HepG2 (cell line): ENCODE measurements at regions not wholly inside any gene's neighbourhood (a gene's known extent, or its start where the extent isn't known, plus 50 kb on each side); places are given as distances from the start of the nearest gene placed in this dataset.

Experiments used
- ATAC-seq: fragments of 200-7000 bp; cut with Tn5 transposase; 3 replicates; pipeline ENCODE4 v1.9.1; 2020; ENCODE audit warnings: mild to moderate bottlenecking, moderate library complexity
- BruUV-seq: library from RNA; stranded (reverse); fragments of 400-500 nt; replicated peaks from 2 replicates; lab custom pipeline; 2021; lab: Mats Ljungman, UMichigan
- CTCF ChIA-PET: fragments of 300-600 bp; formaldehyde crosslinking; extraction: SDS; loops from one replicate; lab custom pipeline; 2021; ENCODE audit warnings: low total read pairs, inconsistent platforms, low intra/inter-chr PET ratio; lab: Yijun Ruan, JAX
- POLR2A ChIA-PET: fragments of 350-600 bp; sonication (Branson Sonifier 250); formaldehyde crosslinking; loops from one replicate; lab custom pipeline; 2020; ENCODE audit warnings: antibody characterized with exemption, inconsistent platforms; lab: Yijun Ruan, JAX
- DNase-seq: peaks from one replicate; pipeline ENCODE4 v3.0.0-alpha.2; 2015; ENCODE audit warnings: low spot score
- FAIRE-seq: peaks from 3 replicates; lab custom pipeline; 2011; peaks lifted over from hg19 to GRCh38; lab: Jason Lieb, UNC
- H2AFZ ChIP-seq: one replicate; pipeline ENCODE4 v1.6.1; 2011; ENCODE audit warnings: low read length, inconsistent platforms
- H3K27ac ChIP-seq: fragments of 300-600 bp; 3 replicates; pipeline ENCODE4 v1.8.0; 2011; ENCODE audit warnings: mixed run types, mild to moderate bottlenecking, mixed read lengths, low read length, inconsistent platforms; ENCODE audit not compliant: insufficient read depth; ENCODE audit errors: extremely low read length
- H3K27me3 ChIP-seq, 2 experiments: fragments of 200-600 bp in 1 of 2; 2 replicates in 1 of 2; 3 replicates in 1 of 2; pipeline versions ENCODE4 v1.6.0 to v1.8.0; 2011; ENCODE audit warnings: low read length in 2 of 2, mild to moderate bottlenecking in 2 of 2, moderate library complexity in 2 of 2, inconsistent platforms in 1 of 2; ENCODE audit not compliant: insufficient read depth in 2 of 2, control insufficient read depth in 1 of 2
- H3K36me3 ChIP-seq, 2 experiments: fragments of 200-600 bp in 1 of 2; replicated peaks in 1 of 2; 2 replicates in 1 of 2; 3 replicates in 1 of 2; pipeline versions ENCODE4 v1.5.1 to v1.8.0; 2011; ENCODE audit warnings: low read length in 2 of 2, inconsistent platforms in 1 of 2; ENCODE audit not compliant: insufficient read depth in 2 of 2, control insufficient read depth in 1 of 2
- H3K4me1 ChIP-seq: 2 replicates; pipeline ENCODE4 v1.5.1; 2012; ENCODE audit warnings: low read length, inconsistent platforms; ENCODE audit not compliant: insufficient read depth
- H3K4me2 ChIP-seq: 2 replicates; pipeline ENCODE4 v1.6.0; 2011; ENCODE audit warnings: low read depth, low read length, inconsistent platforms
- H3K4me3 ChIP-seq, 3 experiments: fragments of 200-600 bp in 1 of 3; sonication (generic), shearing (Covaris generic) in 1 of 3; replicated peaks in 1 of 3; 2 replicates each; pipeline ENCODE4 v1.5.1; 2011 to 2016; ENCODE audit warnings: low read length in 3 of 3, inconsistent platforms in 2 of 3, low read depth in 2 of 3, mild to moderate bottlenecking in 2 of 3, control low read depth in 1 of 3, mixed read lengths in 1 of 3; ENCODE audit not compliant: insufficient read depth in 1 of 3
- H3K79me2 ChIP-seq: one replicate; pipeline ENCODE4 v1.6.1; 2011; ENCODE audit warnings: low read length, inconsistent platforms; ENCODE audit not compliant: insufficient read depth
- H3K9ac ChIP-seq: 2 replicates; pipeline ENCODE4 v1.6.0; 2011; ENCODE audit warnings: mild to moderate bottlenecking, low read depth, low read length, inconsistent platforms; ENCODE audit not compliant: insufficient read depth
- H3K9me3 ChIP-seq: 2 replicates; pipeline ENCODE4 v1.5.1; 2012; ENCODE audit warnings: mild to moderate bottlenecking, low read length
- H4K20me1 ChIP-seq: 2 replicates; pipeline ENCODE4 v1.6.0; 2011; ENCODE audit warnings: inconsistent platforms, mild to moderate bottlenecking, low read length, moderate library complexity; ENCODE audit not compliant: insufficient read depth
- BCL6 ChIP-seq: IDR thresholded peaks from 2 replicates; pipeline ENCODE4 v1.6.1; 2016; ENCODE audit warnings: missing genetic modification reagents, missing compliant biosample characterization
- DPF2 ChIP-seq: sonication (generic); formaldehyde crosslinking; IDR thresholded peaks from 2 replicates; pipeline ENCODE4 v1.4.0; 2020; ENCODE audit warnings: mild to moderate bottlenecking, low read depth, missing genetic modification reagents, borderline replicate concordance
- HIVEP1 ChIP-seq: sonication (generic); formaldehyde crosslinking; IDR thresholded peaks from 2 replicates; pipeline ENCODE4 v1.4.0; 2020; ENCODE audit warnings: mild to moderate bottlenecking, missing genetic modification reagents
- HNRNPUL1 ChIP-seq: fragments of 200-400 bp; formaldehyde crosslinking; IDR thresholded peaks from 2 replicates; pipeline ENCODE4 v1.6.1; 2017; ENCODE audit warnings: low read depth, mild to moderate bottlenecking, low read length, moderate library complexity
- ISL2 ChIP-seq: sonication (generic); formaldehyde crosslinking; IDR thresholded peaks from 2 replicates; pipeline ENCODE4 v1.5.0; 2020; ENCODE audit warnings: missing genetic modification reagents
- KLF6 ChIP-seq: IDR thresholded peaks from 2 replicates; pipeline ENCODE4 v1.8.0; 2016; ENCODE audit warnings: missing biosample characterization, missing genetic modification reagents
- POGZ ChIP-seq: sonication (generic); formaldehyde crosslinking; IDR thresholded peaks from 2 replicates; pipeline ENCODE4 v1.4.0; 2020; ENCODE audit warnings: mild to moderate bottlenecking, missing genetic modification reagents
- SAFB2 ChIP-seq: sonication (generic); formaldehyde crosslinking; IDR thresholded peaks from 2 replicates; pipeline ENCODE4 v1.5.1; 2020; ENCODE audit warnings: missing genetic modification reagents, low read depth, mild to moderate bottlenecking, borderline replicate concordance
- SNAPC5 ChIP-seq: sonication (generic); formaldehyde crosslinking; IDR thresholded peaks from 2 replicates; pipeline ENCODE4 v1.8.1; 2023; ENCODE audit warnings: mild to moderate bottlenecking, missing genetic modification reagents, borderline replicate concordance
- SP2 ChIP-seq: sonication (generic); formaldehyde crosslinking; IDR thresholded peaks from 2 replicates; pipeline ENCODE4 v1.5.1; 2020; ENCODE audit warnings: mild to moderate bottlenecking, missing genetic modification reagents
- TEF ChIP-seq: sonication (generic); formaldehyde crosslinking; IDR thresholded peaks from 2 replicates; pipeline ENCODE4 v1.5.0; 2020; ENCODE audit warnings: missing genetic modification reagents
- ZFY ChIP-seq: sonication (generic); formaldehyde crosslinking; IDR thresholded peaks from 2 replicates; pipeline ENCODE4 v1.4.0; 2020; ENCODE audit warnings: missing genetic modification reagents
- ZMAT3 ChIP-seq: sonication (generic); formaldehyde crosslinking; conservative IDR thresholded peaks from 2 replicates; pipeline ENCODE4 v1.7.0; 2021; ENCODE audit warnings: missing genetic modification reagents
- ZNF503 ChIP-seq: sonication (generic); formaldehyde crosslinking; IDR thresholded peaks from 2 replicates; pipeline ENCODE4 v1.4.0; 2020; ENCODE audit warnings: missing genetic modification reagents
- ZNF543 ChIP-seq: sonication (generic); formaldehyde crosslinking; IDR thresholded peaks from 2 replicates; pipeline ENCODE4 v1.4.0; 2020; ENCODE audit warnings: mild to moderate bottlenecking, missing genetic modification reagents
- ZNF562 ChIP-seq: sonication (generic); formaldehyde crosslinking; IDR thresholded peaks from 2 replicates; pipeline ENCODE4 v1.8.0; 2022; ENCODE audit warnings: missing genetic modification reagents, borderline replicate concordance
- ZNF574 ChIP-seq: sonication (generic); formaldehyde crosslinking; IDR thresholded peaks from 2 replicates; pipeline ENCODE4 v1.4.0; 2020; ENCODE audit warnings: missing genetic modification reagents
- ZNF740 ChIP-seq: sonication (generic); formaldehyde crosslinking; IDR thresholded peaks from 2 replicates; pipeline ENCODE4 v1.4.0; 2020; ENCODE audit warnings: missing genetic modification reagents
- ZNF777 ChIP-seq: sonication (generic); formaldehyde crosslinking; IDR thresholded peaks from 2 replicates; pipeline ENCODE4 v1.4.0; 2020; ENCODE audit warnings: missing genetic modification reagents
- WGBS: methylation state at CpG from one replicate; pipeline ENCODE4 v1.1.6; 2017; ENCODE audit warnings: low lambda C conversion rate; 5-methylcytosine and 5-hydroxymethylcytosine counted together
- in situ Hi-C: cut with HindIII; loops from 2 replicates; pipeline ENCODE4 v1.10.0; 2017; ENCODE audit warnings: low pct_unique_long_range_greater_than_20kb; ENCODE audit not compliant: extremely low pct_ligation_motif_present
- intact Hi-C: fragments of 100-400 bp; cut with micrococcal nuclease; formaldehyde crosslinking; loops from one replicate; pipeline ENCODE4 v1.10.0; 2022; ENCODE audit not compliant: unreplicated experiment

GRCh38 chr1:36669262-36669661 is 186.5 kb upstream of the CSF3R start (continued):
- no peak for TF ChIP-seq SAFB2 (CRISPR knock-in tag)

- Histone ChIP-seq H2AFZ (no peak overlapping the region), H3K36me3 (no peaks in the 10 kb centered on the region), H3K79me2 (no peaks in the 10 kb centered on the region), H3K27me3 (peaks cover 0 to 33% of the 10 kb centered on the region in 2 experiments; a peak in 3 of 5 replicates), H3K4me3 (no peak overlapping the region), H3K4me1 (no peaks in the 10 kb centered on the region), H3K9me3 (no peaks in the 10 kb centered on the region), H3K9ac (no peak overlapping the region), H3K27ac (no peak overlapping the region), H4K20me1 (no peaks in the 10 kb centered on the region), H3K4me2 (no peak overlapping the region)
- intact Hi-C loops: no loop called here
- 7% methylated on average over 4 of the region's 4 CpGs for WGBS
- no TSS peak for BruUV-seq
- ChIA-PET CTCF (no interaction called here), POLR2A (no interaction called here)
- no peak for ATAC-seq
- no peak for DNase-seq
- in situ Hi-C loops: no loop called here
- FAIRE-seq: no peak
- TF ChIP-seq ZNF543 (CRISPR knock-in tag) (no peak), SNAPC5 (no peak), ZNF574 (CRISPR knock-in tag) (no peak), ZNF562 (no peak), ZNF503 (no peak), ISL2 (CRISPR knock-in tag) (no peak), ZFY (CRISPR knock-in tag) (no peak), BCL6 (CRISPR knock-in tag) (no peak), POGZ (no peak), HNRNPUL1 (no peak), TEF (no peak), KLF6 (CRISPR knock-in tag) (no peak), DPF2 (CRISPR knock-in tag) (no peak), HIVEP1 (CRISPR knock-in tag) (no peak), ZNF740 (CRISPR knock-in tag) (no peak), SP2 (no peak), ZMAT3 (CRISPR knock-in tag) (no peak), ZNF777 (no peak)
Observed at GRCh38 chr1:36667836-36668235, 185.1 kb upstream of the CSF3R start.
